ENCODE measurements at regions not wholly inside any gene's neighbourhood (a gene's known extent, or its start where the extent isn't known, plus 50 kb on each side); places are given as distances from the start of the nearest gene placed in this dataset.

DNA sequence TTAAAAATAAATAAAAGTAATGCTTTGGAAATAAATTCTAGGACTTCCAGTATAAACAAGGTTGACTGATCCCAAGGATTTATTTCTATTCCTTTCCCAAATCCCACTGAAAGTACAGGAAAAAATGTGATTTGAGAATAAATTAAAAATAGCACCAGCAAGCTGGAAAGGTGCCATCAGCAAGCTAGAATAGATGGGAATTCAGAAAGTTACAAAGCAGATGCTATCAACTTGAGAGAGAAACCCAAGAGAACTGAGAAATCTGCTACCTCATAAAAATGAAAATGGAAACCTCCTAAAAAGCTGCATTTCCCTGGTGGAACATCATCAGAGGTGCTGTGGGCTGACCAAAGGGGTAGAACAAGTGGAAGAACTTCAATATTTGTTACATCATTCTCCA lies 148.6 kb upstream of the KCNJ3 start:
- TF ChIP-seq CTCF (IDR thresholded peaks at IDR 0.05; ENCODE audit: unreplicated experiment), result no peak
- H3K9me3 Mint-ChIP-seq (ENCODE audit: low read depth), result peaks cover 22% of the 10 kb centered on the region
- H3K27ac Mint-ChIP-seq, result no peak overlapping the region

GRCh38 chr2:154551649-154552048 lies 146.8 kb upstream of the KCNJ3 start:
- no peak for TF ChIP-seq CTCF (IDR thresholded peaks at IDR 0.05; ENCODE audit: unreplicated experiment)
- Mint-ChIP-seq H3K36me3 (ENCODE audit: insufficient read depth) (peaks cover 2% of the 10 kb centered on the region), H3K27me3 (no peaks in the 10 kb centered on the region), H3K4me3 (ENCODE audit: low read depth) (no peak overlapping the region), H3K4me1 (ENCODE audit: low read depth) (peaks cover 7% of the 10 kb centered on the region), H3K9me3 (ENCODE audit: low read depth) (peaks cover 9% of the 10 kb centered on the region), H3K27ac (no peak overlapping the region)
- no peak for DNase-seq (ENCODE audit: low spot score, unreplicated experiment)

More for the DNA sequence above, 148.6 kb upstream of the KCNJ3 start:
- no peak for DNase-seq (ENCODE audit: low spot score, unreplicated experiment)
- Mint-ChIP-seq H3K4me3 (ENCODE audit: low read depth) (no peak overlapping the region), H3K36me3 (ENCODE audit: insufficient read depth) (peaks cover 6% of the 10 kb centered on the region), H3K4me1 (ENCODE audit: low read depth) (peaks cover 7% of the 10 kb centered on the region), H3K27me3 (no peaks in the 10 kb centered on the region)

DNA sequence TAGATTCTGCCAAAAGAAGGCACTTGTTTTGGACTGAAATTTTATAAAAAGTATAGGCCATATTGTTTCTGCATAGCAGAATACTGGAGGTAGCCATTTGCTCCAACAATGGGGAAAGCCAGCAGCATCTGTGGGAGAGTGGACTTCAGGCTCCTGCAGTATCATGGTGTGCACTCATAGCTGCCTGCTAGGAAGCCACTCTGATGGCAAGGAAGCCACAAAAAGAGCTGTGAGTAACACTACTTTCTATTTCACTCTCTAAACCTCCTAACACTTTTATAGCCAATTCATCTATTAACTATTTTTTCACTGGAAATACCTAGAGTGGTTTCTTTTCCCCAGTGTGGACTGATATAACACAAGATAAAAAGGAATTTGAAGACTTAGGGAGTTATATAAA lies 144.4 kb upstream of the KCNJ3 start:
- no peak for TF ChIP-seq CTCF (IDR thresholded peaks at IDR 0.05; ENCODE audit: unreplicated experiment)
- no peaks in the 10 kb centered on the region for H3K36me3 Mint-ChIP-seq (ENCODE audit: insufficient read depth)
- H3K27ac Mint-ChIP-seq, result no peak overlapping the region
- DNase-seq (ENCODE audit: low spot score, unreplicated experiment), result no peak
- no peak overlapping the region for H3K4me3 Mint-ChIP-seq (ENCODE audit: low read depth)
- H3K9me3 Mint-ChIP-seq (ENCODE audit: low read depth), result no peaks in the 10 kb centered on the region
- H3K4me1 Mint-ChIP-seq (ENCODE audit: low read depth), result peaks cover 2% of the 10 kb centered on the region
- H3K27me3 Mint-ChIP-seq, result no peaks in the 10 kb centered on the region

DNA sequence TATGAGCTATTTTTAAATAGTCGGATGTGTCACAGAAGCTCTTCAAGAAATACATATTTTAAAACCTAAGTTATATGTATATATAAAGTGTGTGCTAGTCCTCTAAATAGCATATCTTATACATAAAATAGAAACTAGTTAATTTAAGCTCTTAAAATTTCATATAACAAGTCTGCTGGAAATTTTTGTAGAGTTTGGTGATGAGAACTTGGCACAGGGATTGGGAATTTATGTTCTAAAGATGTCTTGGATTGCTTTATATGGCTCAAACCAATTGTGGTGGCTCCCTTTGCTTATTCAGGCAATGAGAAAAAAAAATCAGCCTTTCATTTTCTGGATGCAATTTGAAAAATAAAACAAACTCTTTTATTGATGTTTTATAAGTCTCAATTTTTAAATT lies 142.8 kb upstream of the KCNJ3 start:
- no peaks in the 10 kb centered on the region for H3K27me3 Mint-ChIP-seq

GRCh38 chr2:154556146-154556545 lies 142.3 kb upstream of the KCNJ3 start:
- H3K4me1 Mint-ChIP-seq (ENCODE audit: low read depth), result no peaks in the 10 kb centered on the region
- DNase-seq (ENCODE audit: low spot score, unreplicated experiment), result no peak

More for the DNA sequence above, 142.8 kb upstream of the KCNJ3 start:
- Mint-ChIP-seq H3K9me3 (ENCODE audit: low read depth) (no peaks in the 10 kb centered on the region), H3K4me3 (ENCODE audit: low read depth) (no peak overlapping the region), H3K36me3 (ENCODE audit: insufficient read depth) (no peaks in the 10 kb centered on the region), H3K4me1 (ENCODE audit: low read depth) (no peaks in the 10 kb centered on the region), H3K27ac (no peak overlapping the region)
- no peak for TF ChIP-seq CTCF (IDR thresholded peaks at IDR 0.05; ENCODE audit: unreplicated experiment)
- no peak for DNase-seq (ENCODE audit: low spot score, unreplicated experiment)

More at GRCh38 chr2:154556146-154556545, 142.3 kb upstream of the KCNJ3 start:
- no peak overlapping the region for H3K27ac Mint-ChIP-seq
- H3K4me3 Mint-ChIP-seq (ENCODE audit: low read depth), result no peak overlapping the region
- TF ChIP-seq CTCF (IDR thresholded peaks at IDR 0.05; ENCODE audit: unreplicated experiment), result no peak
- no peaks in the 10 kb centered on the region for H3K27me3 Mint-ChIP-seq
- no peaks in the 10 kb centered on the region for H3K36me3 Mint-ChIP-seq (ENCODE audit: insufficient read depth)
- H3K9me3 Mint-ChIP-seq (ENCODE audit: low read depth), result no peaks in the 10 kb centered on the region

All from progenitor cell of endocrine pancreas (in vitro differentiated cells).